HG03039 (cell line): ENCODE measurements at regions not wholly inside any gene's neighbourhood (a gene's known extent, or its start where the extent isn't known, plus 50 kb on each side); places are given as distances from the start of the nearest gene placed in this dataset.
"Not testable (repeated sequence)": the region's sequence is repeated elsewhere in the genome, so short reads cannot be mapped to it uniquely, and the experiment has no call there.

Experiments used
- ATAC-seq: cut with Tn5 transposase; IDR thresholded peaks from one replicate; pipeline ENCODE4 v1.9.1; 2021; ENCODE audit warnings: mild to moderate bottlenecking, moderate library complexity; ENCODE audit not compliant: unreplicated experiment

GRCh38 chr7:110187877-110188554, 902.9 kb upstream of the LRRN3 start:
- ATAC-seq: no peak

- no peak for ATAC-seq
Observed at GRCh38 chr7:110204527-110204926, 886.4 kb upstream of the LRRN3 start.

- ATAC-seq: no peak
Observed at GRCh38 chr7:110205899-110206298, 885.0 kb upstream of the LRRN3 start.

GRCh38 chr7:110209884-110210283, 881.0 kb upstream of the LRRN3 start:
- no peak for ATAC-seq

- ATAC-seq: no peak
Observed at GRCh38 chr7:110210941-110211608, 879.9 kb upstream of the LRRN3 start.

GRCh38 chr7:110224643-110225042, 866.3 kb upstream of the LRRN3 start:
- ATAC-seq: no peak

- no peak for ATAC-seq
Observed at GRCh38 chr7:110246118-110246517, 844.8 kb upstream of the LRRN3 start.

- no peak for ATAC-seq
Observed at GRCh38 chr7:110253093-110253492, 837.8 kb upstream of the LRRN3 start.

- ATAC-seq: no peak
Observed at GRCh38 chr7:110257673-110258072, 833.3 kb upstream of the LRRN3 start.

- no peak for ATAC-seq
Observed at GRCh38 chr7:110262251-110262650, 828.7 kb upstream of the LRRN3 start.

- no peak for ATAC-seq
Observed at GRCh38 chr7:110264288-110264687, 826.6 kb upstream of the LRRN3 start.

- ATAC-seq: no peak
Observed at GRCh38 chr7:110281362-110281761, 809.6 kb upstream of the LRRN3 start.

GRCh38 chr7:110283056-110283455, 807.9 kb upstream of the LRRN3 start:
- no peak for ATAC-seq

- ATAC-seq: no peak
Observed at GRCh38 chr7:110291430-110291829, 799.5 kb upstream of the LRRN3 start.

- ATAC-seq: no peak
Observed at GRCh38 chr7:110296321-110296720, 794.6 kb upstream of the LRRN3 start.

GRCh38 chr7:110307776-110308175, 783.2 kb upstream of the LRRN3 start:
- ATAC-seq: no peak

GRCh38 chr7:110308791-110309190, 782.1 kb upstream of the LRRN3 start:
- no peak for ATAC-seq

GRCh38 chr7:110309941-110310340, 781.0 kb upstream of the LRRN3 start:
- no peak for ATAC-seq

- ATAC-seq: no peak
Observed at GRCh38 chr7:110311556-110311955, 779.4 kb upstream of the LRRN3 start.

GRCh38 chr7:110317541-110318265, 773.2 kb upstream of the LRRN3 start:
- ATAC-seq: no peak

GRCh38 chr7:110320285-110320684, 770.6 kb upstream of the LRRN3 start:
- not testable (repeated sequence) for ATAC-seq

- no peak for ATAC-seq
Observed at GRCh38 chr7:110322796-110323195, 768.1 kb upstream of the LRRN3 start.
